Urinary bladder (tissue), 3 donors: ENCODE measurements at regions not wholly inside any gene's neighbourhood (a gene's known extent, or its start where the extent isn't known, plus 50 kb on each side); places are given as distances from the start of the nearest gene placed in this dataset.
"Not testable (repeated sequence)": the region's sequence is repeated elsewhere in the genome, so short reads cannot be mapped to it uniquely, and the experiment has no call there.

Experiments
- DNase-seq: peaks from one replicate; pipeline ENCODE4 v3.0.0-alpha.2; 2015; ENCODE audit errors: extremely low spot score
- H3K27ac ChIP-seq: one replicate; pipeline ENCODE4 v1.5.1; 2013; ENCODE audit warnings: low read depth, mild to moderate bottlenecking, moderate library complexity
- H3K36me3 ChIP-seq: one replicate; pipeline ENCODE4 v1.6.1; 2013; ENCODE audit warnings: mild to moderate bottlenecking, moderate library complexity; ENCODE audit not compliant: insufficient read depth
- H3K4me1 ChIP-seq: one replicate; pipeline ENCODE4 v1.6.1; 2013; ENCODE audit warnings: mild to moderate bottlenecking, moderate library complexity; ENCODE audit not compliant: insufficient read depth
- H3K4me3 ChIP-seq: one replicate; pipeline ENCODE4 v1.5.1; 2013; ENCODE audit warnings: low read depth, low read length
- WGBS: extraction: QIAGEN DNeasy Blood & Tissue Kit; methylation state at CpG from one replicate; pipeline ENCODE4 v1.1.7; 2013; 5-methylcytosine and 5-hydroxymethylcytosine counted together
- donor health status: healthy with polysubstance abuse.
- donor health status: healthy.

GRCh38 chr2:52639692-52640091, 1127.9 kb upstream of the CHAC2 start:
- WGBS: 91% methylated on average over 2 of the region's 2 CpGs
- H3K4me1 ChIP-seq: no peaks in the 10 kb centered on the region
- no peak overlapping the region for H3K4me3 ChIP-seq
- no peak for DNase-seq
- H3K27ac ChIP-seq: no peak overlapping the region
- no peaks in the 10 kb centered on the region for H3K36me3 ChIP-seq

- Histone ChIP-seq H3K4me3 (no peak overlapping the region), H3K36me3 (no peaks in the 10 kb centered on the region), H3K27ac (no peak overlapping the region), H3K4me1 (no peaks in the 10 kb centered on the region)
- no peak for DNase-seq
- WGBS: 89% methylated on average over 6 of the region's 6 CpGs
These were observed 1135.1 kb upstream of the CHAC2 start for GRCh38 chr2:52632543-52632942.

GRCh38 chr2:52629944-52630343, 1137.7 kb upstream of the CHAC2 start:
- DNase-seq: no peak
- WGBS: 95% methylated on average over 11 of the region's 11 CpGs
- no peak overlapping the region for H3K4me3 ChIP-seq
- H3K4me1 ChIP-seq: no peaks in the 10 kb centered on the region
- no peaks in the 10 kb centered on the region for H3K36me3 ChIP-seq
- no peak overlapping the region for H3K27ac ChIP-seq

- DNase-seq: no peak
- Histone ChIP-seq H3K4me3 (no peak overlapping the region), H3K27ac (no peak overlapping the region), H3K36me3 (no peaks in the 10 kb centered on the region), H3K4me1 (no peaks in the 10 kb centered on the region)
- 97% methylated on average over 36 of the region's 36 CpGs for WGBS
These were observed 1138.1 kb upstream of the CHAC2 start for GRCh38 chr2:52629531-52629930.

GRCh38 chr2:52622266-52622665, 1145.3 kb upstream of the CHAC2 start:
- H3K27ac ChIP-seq: no peak overlapping the region
- no peak overlapping the region for H3K4me3 ChIP-seq
- H3K4me1 ChIP-seq: no peaks in the 10 kb centered on the region
- 87% methylated on average over 2 of the region's 2 CpGs for WGBS
- no peak for DNase-seq
- H3K36me3 ChIP-seq: no peaks in the 10 kb centered on the region

- Histone ChIP-seq H3K36me3 (no peaks in the 10 kb centered on the region), H3K4me1 (no peaks in the 10 kb centered on the region), H3K4me3 (no peak overlapping the region), H3K27ac (no peak overlapping the region)
- no peak for DNase-seq
- WGBS: 66% methylated on average over 4 of the region's 4 CpGs
These were observed 1154.5 kb upstream of the CHAC2 start for GRCh38 chr2:52613064-52613463.

- Histone ChIP-seq H3K36me3 (no peaks in the 10 kb centered on the region), H3K4me1 (no peaks in the 10 kb centered on the region), H3K27ac (no peak overlapping the region), H3K4me3 (no peak overlapping the region)
- DNase-seq: no peak
- WGBS: 58% methylated on average over 2 of the region's 2 CpGs
These were observed 1155.8 kb upstream of the CHAC2 start for GRCh38 chr2:52611759-52612158.

- no peak overlapping the region for H3K27ac ChIP-seq
- 91% methylated on average over 2 of the region's 2 CpGs for WGBS
These were observed 1159.6 kb upstream of the CHAC2 start for GRCh38 chr2:52608030-52608429.

GRCh38 chr2:52597346-52597745, 1170.3 kb upstream of the CHAC2 start:
- no peaks in the 10 kb centered on the region for H3K4me1 ChIP-seq

More at GRCh38 chr2:52608030-52608429, 1159.6 kb upstream of the CHAC2 start:
- no peaks in the 10 kb centered on the region for H3K36me3 ChIP-seq
- DNase-seq: no peak
- no peak overlapping the region for H3K4me3 ChIP-seq
- H3K4me1 ChIP-seq: no peaks in the 10 kb centered on the region

GRCh38 chr2:52594026-52594425, 1173.6 kb upstream of the CHAC2 start:
- Histone ChIP-seq H3K27ac (no peak overlapping the region), H3K36me3 (no peaks in the 10 kb centered on the region), H3K4me3 (no peak overlapping the region), H3K4me1 (no peaks in the 10 kb centered on the region)
- WGBS: 47% methylated on average over 2 of the region's 2 CpGs
- DNase-seq: no peak

More at GRCh38 chr2:52597346-52597745, 1170.3 kb upstream of the CHAC2 start:
- Histone ChIP-seq H3K36me3 (no peaks in the 10 kb centered on the region), H3K4me3 (no peak overlapping the region), H3K27ac (no peak overlapping the region)
- no peak for DNase-seq

- not testable (repeated sequence) for H3K36me3 ChIP-seq, H3K4me3 ChIP-seq, H3K27ac ChIP-seq, DNase-seq, H3K4me1 ChIP-seq
- WGBS: 95% methylated on average over 5 of the region's 5 CpGs
These were observed 1183.5 kb upstream of the CHAC2 start for GRCh38 chr2:52584071-52584470.

- H3K4me1 ChIP-seq: no peaks in the 10 kb centered on the region
- WGBS: 97% methylated on average over 41 of the region's 41 CpGs
- DNase-seq: no peak
- H3K27ac ChIP-seq: no peak overlapping the region
- no peaks in the 10 kb centered on the region for H3K36me3 ChIP-seq
- no peak overlapping the region for H3K4me3 ChIP-seq
These were observed 1195.1 kb upstream of the CHAC2 start for GRCh38 chr2:52572469-52572894.

GRCh38 chr2:52571380-52572347, 1195.9 kb upstream of the CHAC2 start:
- DNase-seq: no peak
- 97% methylated on average over 65 of the region's 65 CpGs for WGBS

GRCh38 chr2:52570716-52571115, 1196.9 kb upstream of the CHAC2 start:
- Histone ChIP-seq H3K36me3 (no peaks in the 10 kb centered on the region), H3K27ac (no peak overlapping the region), H3K4me1 (no peaks in the 10 kb centered on the region), H3K4me3 (no peak overlapping the region)
- 97% methylated on average over 19 of the region's 19 CpGs for WGBS
- no peak for DNase-seq

More at GRCh38 chr2:52571380-52572347, 1195.9 kb upstream of the CHAC2 start:
- no peak overlapping the region for H3K27ac ChIP-seq
- H3K4me3 ChIP-seq: no peak overlapping the region
- H3K4me1 ChIP-seq: no peaks in the 10 kb centered on the region
- H3K36me3 ChIP-seq: no peaks in the 10 kb centered on the region
